Smooth muscle cell (in vitro differentiated cells): ENCODE measurements at regions not wholly inside any gene's neighbourhood (a gene's known extent, or its start where the extent isn't known, plus 50 kb on each side); places are given as distances from the start of the nearest gene placed in this dataset.

Experiments used
- DNase-seq: peaks from one replicate; lab custom pipeline; 2025; ENCODE audit not compliant: unreplicated experiment; lab: John Stamatoyannopoulos, UW
- H2AFZ ChIP-seq: fragments of 200-600 bp; sonication (generic); 2 replicates; pipeline ENCODE4 v1.6.0; 2016; ENCODE audit warnings: antibody characterized with exemption, low read depth, mild to moderate bottlenecking
- H3F3A ChIP-seq: fragments of 200-600 bp; sonication (generic); 2 replicates; pipeline ENCODE4 v1.6.0; 2017; ENCODE audit warnings: antibody characterized with exemption, low read depth
- H3K27ac ChIP-seq: fragments of 200-600 bp; sonication (generic); 2 replicates; pipeline ENCODE4 v1.5.1; 2016; ENCODE audit warnings: low read depth, mild to moderate bottlenecking
- H3K27me3 ChIP-seq: fragments of 200-600 bp; sonication (generic); 2 replicates; pipeline ENCODE4 v1.6.1; 2016; ENCODE audit warnings: low read depth, mild to moderate bottlenecking
- H3K36me3 ChIP-seq: fragments of 200-600 bp; sonication (generic); 2 replicates; pipeline ENCODE4 v1.5.1; 2016; ENCODE audit warnings: low read depth
- H3K4me1 ChIP-seq: fragments of 200-600 bp; sonication (generic); 2 replicates; pipeline ENCODE4 v1.5.1; 2016; ENCODE audit warnings: low read depth
- H3K4me2 ChIP-seq: fragments of 200-600 bp; sonication (generic); 2 replicates; pipeline ENCODE4 v1.6.0; 2016; ENCODE audit warnings: mild to moderate bottlenecking
- H3K4me3 ChIP-seq: fragments of 200-600 bp; sonication (generic); 2 replicates; pipeline ENCODE4 v1.5.1; 2016; ENCODE audit warnings: mild to moderate bottlenecking
- H3K79me2 ChIP-seq: fragments of 200-600 bp; sonication (generic); 2 replicates; pipeline ENCODE4 v1.6.0; 2016; ENCODE audit warnings: low read depth, mild to moderate bottlenecking
- H3K9ac ChIP-seq: fragments of 200-600 bp; sonication (generic); 2 replicates; pipeline ENCODE4 v1.6.0; 2016; ENCODE audit warnings: low read depth
- H3K9me3 ChIP-seq: fragments of 200-600 bp; sonication (generic); replicated peaks from 2 replicates; pipeline ENCODE4 v1.5.1; 2016; ENCODE audit warnings: low read depth
- H4K20me1 ChIP-seq: fragments of 200-600 bp; sonication (generic); 2 replicates; pipeline ENCODE4 v1.6.0; 2016; ENCODE audit warnings: low read depth
- CTCF ChIP-seq: fragments of 200-600 bp; sonication (generic); IDR thresholded peaks from 2 replicates; pipeline ENCODE4 v1.5.1; 2017; ENCODE audit warnings: borderline replicate concordance, mild to moderate bottlenecking, antibody characterized with exemption; ENCODE audit not compliant: insufficient read depth, poor library complexity, severe bottlenecking
- WGBS: methylation state at CpG from one replicate; pipeline ENCODE4 v1.1.7; 2016; ENCODE audit warnings: low lambda C conversion rate; 5-methylcytosine and 5-hydroxymethylcytosine counted together

- Histone ChIP-seq H3F3A (no peaks in the 10 kb centered on the region), H2AFZ (no peak overlapping the region), H3K9ac (no peak overlapping the region), H3K4me2 (no peak overlapping the region), H3K9me3 (peaks cover 7% of the 10 kb centered on the region), H4K20me1 (no peaks in the 10 kb centered on the region), H3K79me2 (no peaks in the 10 kb centered on the region), H3K4me1 (no peaks in the 10 kb centered on the region), H3K27ac (no peak overlapping the region), H3K27me3 (no peaks in the 10 kb centered on the region), H3K36me3 (no peaks in the 10 kb centered on the region), H3K4me3 (no peak overlapping the region)
- DNase-seq = no peak
- TF ChIP-seq CTCF = no peak
- WGBS = 83% methylated on average over 1 of the region's 1 CpG
Measured at GRCh38 chr4:144316869-144317268, 176.4 kb upstream of the GYPA start.

DNA sequence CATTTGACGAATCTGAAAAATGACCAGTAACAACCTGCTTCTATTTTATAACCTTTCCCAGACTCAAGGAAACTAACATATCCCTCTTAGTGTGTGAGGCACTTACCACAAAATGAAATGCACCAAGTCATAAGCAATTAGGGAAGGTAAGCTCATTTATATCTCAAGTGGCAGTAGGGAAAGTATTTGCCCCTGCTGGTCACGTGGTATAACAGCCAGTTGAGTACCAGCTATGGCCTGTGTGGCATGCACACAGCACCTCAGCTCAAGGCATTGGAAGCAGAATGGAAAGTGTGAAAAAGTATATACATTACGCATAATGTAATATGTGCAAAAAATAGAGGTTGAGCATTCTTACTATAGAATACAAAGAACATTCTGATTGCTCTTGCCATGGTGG is 178.3 kb upstream of the GYPA start:
- WGBS = 64% methylated on average over 3 of the region's 3 CpGs
- no peaks in the 10 kb centered on the region for H3K79me2 ChIP-seq
- no peaks in the 10 kb centered on the region for H3K36me3 ChIP-seq

GRCh38 chr4:144336633-144337032 is 196.1 kb upstream of the GYPA start:
- no peak for DNase-seq
- H3K4me3 ChIP-seq = no peak overlapping the region
- 89% methylated on average over 1 of the region's 1 CpG for WGBS

More for the DNA sequence above, 178.3 kb upstream of the GYPA start:
- H2AFZ ChIP-seq = no peak overlapping the region
- H3K4me1 ChIP-seq = no peaks in the 10 kb centered on the region
- TF ChIP-seq CTCF = no peak
- H3K4me3 ChIP-seq = no peak overlapping the region
- no peak for DNase-seq
- H3K27me3 ChIP-seq = no peaks in the 10 kb centered on the region
- H3K27ac ChIP-seq = no peak overlapping the region
- no peak overlapping the region for H3K9ac ChIP-seq
- H4K20me1 ChIP-seq = no peaks in the 10 kb centered on the region
- H3K4me2 ChIP-seq = no peak overlapping the region
- H3K9me3 ChIP-seq = peaks cover 7% of the 10 kb centered on the region
- H3F3A ChIP-seq = no peaks in the 10 kb centered on the region

More at GRCh38 chr4:144336633-144337032, 196.1 kb upstream of the GYPA start:
- no peak for TF ChIP-seq CTCF
- H3K27me3 ChIP-seq = no peaks in the 10 kb centered on the region
- no peak overlapping the region for H3K27ac ChIP-seq
- no peak overlapping the region for H2AFZ ChIP-seq
- no peak overlapping the region for H3K4me2 ChIP-seq
- no peaks in the 10 kb centered on the region for H3K79me2 ChIP-seq
- H3K9ac ChIP-seq = no peak overlapping the region
- no peaks in the 10 kb centered on the region for H4K20me1 ChIP-seq
- H3K4me1 ChIP-seq = no peaks in the 10 kb centered on the region
- H3K9me3 ChIP-seq = no peaks in the 10 kb centered on the region
- no peaks in the 10 kb centered on the region for H3F3A ChIP-seq
- no peaks in the 10 kb centered on the region for H3K36me3 ChIP-seq
